ENCODE measurements at regions not wholly inside any gene's neighbourhood (a gene's known extent, or its start where the extent isn't known, plus 50 kb on each side); places are given as distances from the start of the nearest gene placed in this dataset.

DNA sequence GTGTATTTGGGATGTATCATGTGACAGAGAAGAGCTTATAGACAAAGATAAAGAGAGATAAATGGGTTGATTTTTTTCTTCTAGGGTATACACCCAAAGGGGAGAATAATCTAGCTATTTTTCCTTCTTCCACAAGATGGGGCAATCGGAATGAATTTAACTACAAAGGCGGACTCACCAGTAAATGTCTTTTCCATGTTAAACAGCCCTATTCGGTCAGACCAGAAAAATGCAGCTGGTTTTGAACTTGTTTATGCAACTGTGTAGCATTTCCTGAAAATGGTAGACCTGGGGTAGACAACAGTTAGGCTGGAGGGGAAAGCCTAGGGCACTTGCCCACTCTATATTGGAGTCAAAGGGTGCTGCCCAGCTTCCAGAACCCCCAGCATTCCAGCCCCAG is 477.1 kb downstream of the TOX3 start (continued):
- no peak for TF ChIP-seq ELF1 (IDR thresholded peaks at IDR 0.05; ENCODE audit: borderline replicate concordance, low read depth)
- TF ChIP-seq, protein P1, sequence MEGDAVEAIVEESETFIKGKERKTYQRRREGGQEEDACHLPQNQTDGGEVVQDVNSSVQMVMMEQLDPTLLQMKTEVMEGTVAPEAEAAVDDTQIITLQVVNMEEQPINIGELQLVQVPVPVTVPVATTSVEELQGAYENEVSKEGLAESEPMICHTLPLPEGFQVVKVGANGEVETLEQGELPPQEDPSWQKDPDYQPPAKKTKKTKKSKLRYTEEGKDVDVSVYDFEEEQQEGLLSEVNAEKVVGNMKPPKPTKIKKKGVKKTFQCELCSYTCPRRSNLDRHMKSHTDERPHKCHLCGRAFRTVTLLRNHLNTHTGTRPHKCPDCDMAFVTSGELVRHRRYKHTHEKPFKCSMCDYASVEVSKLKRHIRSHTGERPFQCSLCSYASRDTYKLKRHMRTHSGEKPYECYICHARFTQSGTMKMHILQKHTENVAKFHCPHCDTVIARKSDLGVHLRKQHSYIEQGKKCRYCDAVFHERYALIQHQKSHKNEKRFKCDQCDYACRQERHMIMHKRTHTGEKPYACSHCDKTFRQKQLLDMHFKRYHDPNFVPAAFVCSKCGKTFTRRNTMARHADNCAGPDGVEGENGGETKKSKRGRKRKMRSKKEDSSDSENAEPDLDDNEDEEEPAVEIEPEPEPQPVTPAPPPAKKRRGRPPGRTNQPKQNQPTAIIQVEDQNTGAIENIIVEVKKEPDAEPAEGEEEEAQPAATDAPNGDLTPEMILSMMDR (IDR thresholded peaks at IDR 0.05 in 2 of 3, conservative IDR thresholded peaks at IDR 0.05 in 1 of 3; ENCODE audit: borderline replicate concordance in 1 of 3, insufficient read depth in 1 of 3, low read depth in 2 of 3, low read length in 2 of 3) = no peak
- TF ChIP-seq POLR2A (IDR thresholded peaks at IDR 0.05; ENCODE audit: borderline replicate concordance, extremely low read depth, insufficient read depth, insufficient read length) = no peak
- TF ChIP-seq CEBPB (IDR thresholded peaks at IDR 0.05; ENCODE audit: low read depth) = no peak
- no peak for TF ChIP-seq YY1 (IDR thresholded peaks at IDR 0.05; ENCODE audit: extremely low read depth, insufficient replicate concordance, low read depth, low read length)
- TF ChIP-seq SIN3A (IDR thresholded peaks at IDR 0.05; ENCODE audit: low read depth) = no peak
- no peak for TF ChIP-seq SP1 (IDR thresholded peaks at IDR 0.05; ENCODE audit: low read depth)
- TF ChIP-seq, protein P2, sequence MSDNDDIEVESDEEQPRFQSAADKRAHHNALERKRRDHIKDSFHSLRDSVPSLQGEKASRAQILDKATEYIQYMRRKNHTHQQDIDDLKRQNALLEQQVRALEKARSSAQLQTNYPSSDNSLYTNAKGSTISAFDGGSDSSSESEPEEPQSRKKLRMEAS (IDR thresholded peaks at IDR 0.05) = no peak
- no peak for TF ChIP-seq JUND (IDR thresholded peaks at IDR 0.05)
- TF ChIP-seq ZNF274 (IDR thresholded peaks at IDR 0.05; ENCODE audit: low read depth, low read length) = no peak
- no peak for TF ChIP-seq CBX3 (IDR thresholded peaks at IDR 0.05; ENCODE audit: low read depth)

DNA sequence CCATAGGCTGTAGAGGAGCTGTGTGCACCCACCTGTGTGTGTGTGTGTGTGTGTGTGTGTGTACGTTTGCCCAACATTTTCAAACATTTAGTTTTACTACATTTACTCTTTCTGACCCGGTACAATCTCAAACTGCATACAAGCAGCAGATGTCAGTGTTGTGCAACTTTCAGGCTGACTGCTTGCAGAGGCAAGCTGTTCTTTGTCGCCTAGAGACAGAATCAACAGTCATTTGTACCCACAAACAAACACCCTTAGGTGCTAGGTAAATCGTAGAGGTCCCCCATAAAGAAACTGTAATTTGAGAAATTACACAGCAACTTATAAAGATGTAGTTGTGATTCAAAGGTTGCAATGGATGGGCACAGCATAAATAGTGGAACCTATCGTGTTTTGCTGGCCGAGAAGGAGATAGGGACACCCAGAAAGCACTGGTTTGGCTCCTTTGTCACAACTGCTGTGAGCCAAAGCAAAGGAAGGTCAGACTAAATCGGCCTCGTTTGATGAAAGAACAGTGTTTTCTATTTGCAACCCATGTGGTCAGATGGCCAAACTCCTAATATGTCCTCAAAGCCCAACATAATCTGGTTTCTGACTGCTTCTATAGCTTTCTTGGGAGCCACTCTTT is 478.4 kb downstream of the TOX3 start:
- H3K4me1 ChIP-seq (ENCODE audit: control insufficient read depth in 1 of 2, insufficient read depth in 2 of 2, low read length in 2 of 2) = no peaks in the 10 kb centered on the region
- no peak overlapping the region for H3K9ac ChIP-seq (ENCODE audit: low read length)
- intact Hi-C loops (cut with micrococcal nuclease) = no loop called here
- BruUV-seq (replicated peaks) = no TSS peak
- ATAC-seq = no peak
- H3K4me3 ChIP-seq (replicated peaks in 1 of 2; ENCODE audit: low read depth in 1 of 2, low read length in 2 of 2) = no peak overlapping the region
- no peaks in the 10 kb centered on the region for H3K27me3 ChIP-seq (ENCODE audit: insufficient read depth, low read length)
- POLR2A ChIA-PET = no interaction called here
- no peak overlapping the region for H3K4me2 ChIP-seq (ENCODE audit: low read length)
- RAD21 ChIA-PET (ENCODE audit: low non-redundant PET in 1 of 2, low total read pairs in 2 of 2, uncharacterized antibody in 2 of 2, unreplicated experiment in 2 of 2) = no interaction called here
- CTCF ChIA-PET = no interaction called here
- no peak for TF ChIP-seq POLR2AphosphoS5 (IDR thresholded peaks at IDR 0.05; ENCODE audit: low read depth, low read length)
- no peaks in the 10 kb centered on the region for H3K9me2 ChIP-seq (ENCODE audit: insufficient read depth)
- no peak overlapping the region for H3K27ac ChIP-seq (ENCODE audit: low read depth, low read length)
- H3K79me2 ChIP-seq (ENCODE audit: insufficient read depth, low read length) = no peaks in the 10 kb centered on the region
- H3K36me3 ChIP-seq (ENCODE audit: control insufficient read depth in 1 of 2, insufficient read depth in 2 of 2, low read length in 2 of 2) = no peaks in the 10 kb centered on the region
- H2AFZ ChIP-seq (ENCODE audit: low read depth, low read length, poor library complexity, severe bottlenecking) = no peak overlapping the region
- H4K20me1 ChIP-seq (ENCODE audit: insufficient read depth) = no peaks in the 10 kb centered on the region
- H3K9me3 ChIP-seq (ENCODE audit: control insufficient read depth in 1 of 2, insufficient read depth in 1 of 2, low read depth in 1 of 2, low read length in 2 of 2) = peaks cover 0 to 23% of the 10 kb centered on the region in 2 experiments; a peak in 2 of 4 replicates
- no peak for DNase-seq (ENCODE audit: low read depth, low spot score)
